SJCRH30 (cell line): ENCODE measurements at regions not wholly inside any gene's neighbourhood (a gene's known extent, or its start where the extent isn't known, plus 50 kb on each side); places are given as distances from the start of the nearest gene placed in this dataset.
"Not testable (repeated sequence)": the region's sequence is repeated elsewhere in the genome, so short reads cannot be mapped to it uniquely, and the experiment has no call there.

Source experiments
- DNase-seq, 2 experiments: peaks; one replicate each; pipeline ENCODE4 v3.0.0-alpha.2; 2015 to 2020
- H3K27ac ChIP-seq: fragments of 250-450 bp; sonication (Bioruptor Pico); 2 replicates; pipeline ENCODE4 v1.5.1; 2020; ENCODE audit warnings: mild to moderate bottlenecking, moderate library complexity
- H3K27me3 ChIP-seq: fragments of 250-450 bp; sonication (Bioruptor Pico); 2 replicates; pipeline ENCODE4 v1.5.1; 2020; ENCODE audit warnings: mild to moderate bottlenecking, moderate library complexity
- H3K36me3 ChIP-seq: fragments of 250-450 bp; sonication (Bioruptor Pico); 2 replicates; pipeline ENCODE4 v1.5.1; 2020; ENCODE audit warnings: mild to moderate bottlenecking, moderate library complexity
- H3K4me1 ChIP-seq: fragments of 250-450 bp; sonication (Bioruptor Pico); 2 replicates; pipeline ENCODE4 v1.5.1; 2020; ENCODE audit warnings: mild to moderate bottlenecking, moderate library complexity
- H3K4me3 ChIP-seq: fragments of 250-450 bp; sonication (Bioruptor Pico); 2 replicates; pipeline ENCODE4 v1.5.1; 2020; ENCODE audit warnings: mild to moderate bottlenecking, moderate library complexity
- H3K9me3 ChIP-seq: fragments of 250-450 bp; sonication (Bioruptor Pico); replicated peaks from 2 replicates; pipeline ENCODE4 v1.5.1; 2020; ENCODE audit warnings: mild to moderate bottlenecking, moderate library complexity

GRCh38 chr1:192890134-192890533 lies 81.3 kb downstream of the RGS2 start:
- H3K27ac ChIP-seq: no peak overlapping the region
- no peaks in the 10 kb centered on the region for H3K27me3 ChIP-seq
- no peak overlapping the region for H3K4me3 ChIP-seq
- no peaks in the 10 kb centered on the region for H3K36me3 ChIP-seq
- DNase-seq: no peak
- H3K9me3 ChIP-seq: no peaks in the 10 kb centered on the region
- no peaks in the 10 kb centered on the region for H3K4me1 ChIP-seq

GRCh38 chr1:192892934-192893333 lies 84.1 kb downstream of the RGS2 start:
- Histone ChIP-seq H3K4me1 (no peaks in the 10 kb centered on the region), H3K27ac (no peak overlapping the region), H3K4me3 (no peak overlapping the region), H3K9me3 (no peaks in the 10 kb centered on the region), H3K36me3 (no peaks in the 10 kb centered on the region), H3K27me3 (no peaks in the 10 kb centered on the region)
- no peak for DNase-seq

GRCh38 chr1:192895487-192895886 lies 86.6 kb downstream of the RGS2 start:
- not testable (repeated sequence) for H3K27ac ChIP-seq, H3K4me1 ChIP-seq, H3K4me3 ChIP-seq, H3K36me3 ChIP-seq, DNase-seq, H3K9me3 ChIP-seq, H3K27me3 ChIP-seq

GRCh38 chr1:192896376-192896775 lies 87.5 kb downstream of the RGS2 start:
- H3K9me3 ChIP-seq: no peaks in the 10 kb centered on the region
- no peak overlapping the region for H3K27ac ChIP-seq
- H3K4me1 ChIP-seq: no peaks in the 10 kb centered on the region
- no peaks in the 10 kb centered on the region for H3K27me3 ChIP-seq
- H3K36me3 ChIP-seq: no peaks in the 10 kb centered on the region
- DNase-seq: no peak
- no peak overlapping the region for H3K4me3 ChIP-seq

- DNase-seq: no peak
- peaks cover 3% of the 10 kb centered on the region; the same call in 1 of the 2 replicates for H3K4me1 ChIP-seq
- H3K9me3 ChIP-seq: no peaks in the 10 kb centered on the region
- no peaks in the 10 kb centered on the region for H3K36me3 ChIP-seq
- H3K27ac ChIP-seq: no peak overlapping the region
- no peaks in the 10 kb centered on the region for H3K27me3 ChIP-seq
- no peak overlapping the region for H3K4me3 ChIP-seq
Measured at GRCh38 chr1:192901500-192901899, 92.7 kb downstream of the RGS2 start.

GRCh38 chr1:192903142-192903541 lies 94.3 kb downstream of the RGS2 start:
- peak; percentile 47 to 68 for DNase-seq
- Histone ChIP-seq H3K36me3 (no peaks in the 10 kb centered on the region), H3K4me3 (no peak overlapping the region), H3K4me1 (peaks cover 3% of the 10 kb centered on the region; the same call in 1 of the 2 replicates), H3K27me3 (no peaks in the 10 kb centered on the region), H3K9me3 (no peaks in the 10 kb centered on the region), H3K27ac (no peak overlapping the region)

- Histone ChIP-seq H3K27me3 (no peaks in the 10 kb centered on the region), H3K4me3 (no peak overlapping the region)
- DNase-seq: no peak
Measured at GRCh38 chr1:192904438-192904895, 95.6 kb downstream of the RGS2 start.

GRCh38 chr1:192905049-192905448 lies 96.2 kb downstream of the RGS2 start:
- Histone ChIP-seq H3K4me3 (no peak overlapping the region), H3K4me1 (peaks cover 3% of the 10 kb centered on the region; the same call in 1 of the 2 replicates), H3K9me3 (no peaks in the 10 kb centered on the region), H3K27ac (no peak overlapping the region), H3K36me3 (no peaks in the 10 kb centered on the region), H3K27me3 (no peaks in the 10 kb centered on the region)
- DNase-seq: no peak

More at GRCh38 chr1:192904438-192904895, 95.6 kb downstream of the RGS2 start:
- H3K36me3 ChIP-seq: no peaks in the 10 kb centered on the region
- H3K9me3 ChIP-seq: no peaks in the 10 kb centered on the region
- H3K27ac ChIP-seq: no peak overlapping the region
- peaks cover 3% of the 10 kb centered on the region; the same call in 1 of the 2 replicates for H3K4me1 ChIP-seq

- Histone ChIP-seq H3K36me3 (no peaks in the 10 kb centered on the region), H3K4me3 (no peak overlapping the region), H3K4me1 (peaks cover 3% of the 10 kb centered on the region; the same call in 1 of the 2 replicates), H3K27ac (no peak overlapping the region), H3K27me3 (no peaks in the 10 kb centered on the region), H3K9me3 (no peaks in the 10 kb centered on the region)
- DNase-seq: no peak
Measured at GRCh38 chr1:192906334-192906733, 97.5 kb downstream of the RGS2 start.

GRCh38 chr1:192907545-192908243 lies 98.9 kb downstream of the RGS2 start:
- Histone ChIP-seq H3K36me3 (no peaks in the 10 kb centered on the region), H3K27me3 (no peaks in the 10 kb centered on the region), H3K4me3 (no peak overlapping the region), H3K4me1 (peaks cover 3% of the 10 kb centered on the region; the same call in 1 of the 2 replicates), H3K9me3 (no peaks in the 10 kb centered on the region), H3K27ac (no peak overlapping the region)
- DNase-seq: no peak

GRCh38 chr1:192911896-192912656 lies 103.2 kb downstream of the RGS2 start:
- H3K27ac ChIP-seq, H3K27me3 ChIP-seq, H3K36me3 ChIP-seq, H3K4me3 ChIP-seq, H3K9me3 ChIP-seq, H3K4me1 ChIP-seq, DNase-seq: not testable (repeated sequence)

GRCh38 chr1:192913683-192914082 lies 104.8 kb downstream of the RGS2 start:
- H3K27ac ChIP-seq: no peak overlapping the region
- no peak for DNase-seq
- H3K4me1 ChIP-seq: no peaks in the 10 kb centered on the region
- no peaks in the 10 kb centered on the region for H3K36me3 ChIP-seq
- no peaks in the 10 kb centered on the region for H3K9me3 ChIP-seq
- no peaks in the 10 kb centered on the region for H3K27me3 ChIP-seq
- no peak overlapping the region for H3K4me3 ChIP-seq

- DNase-seq: no peak
- Histone ChIP-seq H3K9me3 (no peaks in the 10 kb centered on the region), H3K27ac (no peak overlapping the region), H3K36me3 (no peaks in the 10 kb centered on the region), H3K4me3 (no peak overlapping the region), H3K27me3 (no peaks in the 10 kb centered on the region), H3K4me1 (no peaks in the 10 kb centered on the region)
Measured at GRCh38 chr1:192914092-192914491, 105.3 kb downstream of the RGS2 start.

- Histone ChIP-seq H3K27me3 (no peaks in the 10 kb centered on the region), H3K36me3 (no peaks in the 10 kb centered on the region), H3K4me3 (no peak overlapping the region), H3K27ac (no peak overlapping the region), H3K9me3 (no peaks in the 10 kb centered on the region), H3K4me1 (no peaks in the 10 kb centered on the region)
- no peak for DNase-seq
Measured at GRCh38 chr1:192914696-192915095, 105.9 kb downstream of the RGS2 start.

- Histone ChIP-seq H3K4me1 (no peaks in the 10 kb centered on the region), H3K27me3 (no peaks in the 10 kb centered on the region), H3K36me3 (no peaks in the 10 kb centered on the region), H3K27ac (no peak overlapping the region), H3K4me3 (no peak overlapping the region), H3K9me3 (no peaks in the 10 kb centered on the region)
- no peak for DNase-seq
Measured at GRCh38 chr1:192916021-192916420, 107.2 kb downstream of the RGS2 start.
